Keratinocyte (primary cell): ENCODE measurements at regions not wholly inside any gene's neighbourhood (a gene's known extent, or its start where the extent isn't known, plus 50 kb on each side); places are given as distances from the start of the nearest gene placed in this dataset.

Experiments
- DNase-seq: peaks from one replicate; pipeline ENCODE4 v3.0.0-alpha.2; 2011; ENCODE audit warnings: low read depth, missing footprints, low spot score
- FAIRE-seq: peaks from 2 replicates; lab custom pipeline; 2011; peaks lifted over from hg19 to GRCh38; lab: Jason Lieb, UNC
- H2AFZ ChIP-seq: 2 replicates; pipeline ENCODE4 v1.6.0; 2012; ENCODE audit warnings: low read length, control low read depth, inconsistent platforms; ENCODE audit not compliant: control insufficient read depth
- H3K27ac ChIP-seq: 2 replicates; pipeline ENCODE4 v1.5.1; 2011; ENCODE audit warnings: low read length; ENCODE audit not compliant: control insufficient read depth, insufficient read depth
- H3K27me3 ChIP-seq: 3 replicates; pipeline ENCODE4 v1.6.0; 2011; ENCODE audit warnings: low read length; ENCODE audit not compliant: control insufficient read depth, insufficient read depth; ENCODE audit errors: extremely low read depth
- H3K36me3 ChIP-seq, 2 experiments: 2 replicates in 1 of 2; 3 replicates in 1 of 2; pipeline ENCODE4 v1.5.1; 2011; ENCODE audit warnings: low read length in 2 of 2, mild to moderate bottlenecking in 1 of 2; ENCODE audit not compliant: control insufficient read depth in 2 of 2, insufficient read depth in 2 of 2; ENCODE audit errors: extremely low read depth in 1 of 2
- H3K4me1 ChIP-seq: 3 replicates; pipeline ENCODE4 v1.5.1; 2011; ENCODE audit warnings: low read length; ENCODE audit not compliant: control insufficient read depth, insufficient read depth; ENCODE audit errors: extremely low read depth
- H3K4me2 ChIP-seq: 3 replicates; pipeline ENCODE4 v1.6.0; 2011; ENCODE audit warnings: low read depth, low read length; ENCODE audit not compliant: control insufficient read depth, insufficient read depth; ENCODE audit errors: extremely low read depth
- H3K4me3 ChIP-seq, 3 experiments: fragments of 200-600 bp in 1 of 3; sonication (generic) in 1 of 3; 2 replicates in 2 of 3; 3 replicates in 1 of 3; pipeline ENCODE4 v1.5.1; 2011 to 2016; ENCODE audit warnings: low read length in 3 of 3, mild to moderate bottlenecking in 3 of 3, control low read depth in 2 of 3, inconsistent platforms in 1 of 3, low read depth in 1 of 3, mixed read lengths in 1 of 3, mixed run types in 1 of 3, moderate library complexity in 1 of 3; ENCODE audit not compliant: control insufficient read depth in 2 of 3, insufficient read depth in 2 of 3; ENCODE audit errors: extremely low read depth in 1 of 3
- H3K79me2 ChIP-seq: 2 replicates; pipeline ENCODE4 v1.6.0; 2012; ENCODE audit warnings: low read length; ENCODE audit not compliant: control insufficient read depth, insufficient read depth
- H3K9ac ChIP-seq: 3 replicates; pipeline ENCODE4 v1.6.0; 2011; ENCODE audit warnings: low read length; ENCODE audit not compliant: control insufficient read depth, insufficient read depth; ENCODE audit errors: extremely low read depth
- H3K9me1 ChIP-seq: 3 replicates; pipeline ENCODE4 v1.6.0; 2011; ENCODE audit warnings: low read length; ENCODE audit not compliant: control insufficient read depth, insufficient read depth; ENCODE audit errors: extremely low read depth
- H3K9me3 ChIP-seq: 2 replicates; pipeline ENCODE4 v1.5.1; 2012; ENCODE audit warnings: low read depth, low read length; ENCODE audit not compliant: control insufficient read depth
- H4K20me1 ChIP-seq: 3 replicates; pipeline ENCODE4 v1.6.0; 2011; ENCODE audit warnings: low read length; ENCODE audit not compliant: control insufficient read depth, insufficient read depth; ENCODE audit errors: extremely low read depth
- EZH2 ChIP-seq: IDR thresholded peaks from one replicate; pipeline ENCODE4 v1.6.1; 2012; ENCODE audit warnings: inconsistent platforms, mild to moderate bottlenecking, low read length, moderate library complexity
- dilution Hi-C: fragments of 300-500 bp; cut with MboI; formaldehyde crosslinking; loops from one replicate; pipeline ENCODE4 v1.7.0; 2020; ENCODE audit warnings: low sequenced_read_pairs; ENCODE audit not compliant: extremely low pct_ligation_motif_present
- TF ChIP-seq, protein P1 (sequence below), 3 experiments: IDR thresholded peaks in 1 of 3; conservative IDR thresholded peaks in 1 of 3; optimal IDR thresholded peaks in 1 of 3; 2 replicates in 2 of 3; 3 replicates in 1 of 3; pipeline versions ENCODE3 to v1.5.1; 2011; ENCODE audit warnings: low read length in 3 of 3, mild to moderate bottlenecking in 3 of 3, moderate library complexity in 2 of 3, control low read depth in 1 of 3, inconsistent platforms in 1 of 3; ENCODE audit not compliant: insufficient read depth in 2 of 3; ENCODE audit errors: extremely low read depth in 1 of 3

DNA sequence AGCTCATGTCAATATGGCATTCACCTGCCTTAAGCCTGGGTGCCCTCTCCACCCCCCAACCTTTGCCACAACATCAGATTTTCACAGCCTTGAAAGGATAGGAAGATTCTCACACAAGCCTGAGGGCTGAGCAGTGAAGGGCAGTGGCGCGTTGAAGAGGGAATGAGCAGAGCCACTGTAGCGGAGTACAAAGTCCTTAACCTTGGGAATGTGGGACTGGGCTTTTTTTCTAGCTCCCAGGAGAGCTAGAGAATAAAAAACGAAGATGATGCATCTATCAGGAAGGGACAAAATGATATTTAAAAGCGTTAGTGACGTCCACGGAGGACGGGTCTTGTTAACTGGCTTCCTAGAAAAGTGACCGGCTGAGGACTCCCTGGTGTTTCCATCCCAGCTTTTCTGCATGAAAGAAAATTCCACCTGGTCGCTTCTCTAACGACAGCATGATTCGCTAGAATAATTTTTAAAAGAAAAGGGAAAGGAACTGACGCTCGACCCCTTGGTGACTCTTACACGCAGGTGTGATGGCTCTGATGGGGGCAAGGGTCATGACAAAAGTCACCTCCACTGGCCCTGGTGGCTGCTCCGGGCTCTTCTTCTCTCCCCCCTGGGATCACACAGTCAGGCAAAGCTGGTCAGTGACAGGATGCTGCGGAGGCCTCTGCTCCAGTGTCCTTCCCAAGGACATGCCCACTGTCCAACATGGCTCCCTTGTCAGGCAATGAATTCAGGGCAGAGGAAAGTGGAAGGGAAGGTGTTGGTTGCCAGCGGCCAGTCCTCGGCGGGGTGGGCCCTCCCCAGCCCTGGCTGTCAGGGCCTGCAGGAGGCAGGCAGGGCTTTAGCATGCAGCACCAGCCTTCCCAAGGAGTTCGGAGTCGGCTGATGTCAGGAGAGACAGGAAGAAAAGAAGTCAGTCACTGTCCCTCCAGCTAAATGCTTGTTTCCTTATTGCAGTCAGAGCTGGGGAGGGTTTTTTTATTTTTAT, 58.4 kb upstream of the IRX3 start:
- no peak for DNase-seq
- no peaks in the 10 kb centered on the region for H3K79me2 ChIP-seq
- H3K4me3 ChIP-seq: no peak overlapping the region
- H3K9me3 ChIP-seq: no peaks in the 10 kb centered on the region
- no peak overlapping the region for H2AFZ ChIP-seq
- no peak overlapping the region for H3K27ac ChIP-seq
- TF ChIP-seq, protein P1, sequence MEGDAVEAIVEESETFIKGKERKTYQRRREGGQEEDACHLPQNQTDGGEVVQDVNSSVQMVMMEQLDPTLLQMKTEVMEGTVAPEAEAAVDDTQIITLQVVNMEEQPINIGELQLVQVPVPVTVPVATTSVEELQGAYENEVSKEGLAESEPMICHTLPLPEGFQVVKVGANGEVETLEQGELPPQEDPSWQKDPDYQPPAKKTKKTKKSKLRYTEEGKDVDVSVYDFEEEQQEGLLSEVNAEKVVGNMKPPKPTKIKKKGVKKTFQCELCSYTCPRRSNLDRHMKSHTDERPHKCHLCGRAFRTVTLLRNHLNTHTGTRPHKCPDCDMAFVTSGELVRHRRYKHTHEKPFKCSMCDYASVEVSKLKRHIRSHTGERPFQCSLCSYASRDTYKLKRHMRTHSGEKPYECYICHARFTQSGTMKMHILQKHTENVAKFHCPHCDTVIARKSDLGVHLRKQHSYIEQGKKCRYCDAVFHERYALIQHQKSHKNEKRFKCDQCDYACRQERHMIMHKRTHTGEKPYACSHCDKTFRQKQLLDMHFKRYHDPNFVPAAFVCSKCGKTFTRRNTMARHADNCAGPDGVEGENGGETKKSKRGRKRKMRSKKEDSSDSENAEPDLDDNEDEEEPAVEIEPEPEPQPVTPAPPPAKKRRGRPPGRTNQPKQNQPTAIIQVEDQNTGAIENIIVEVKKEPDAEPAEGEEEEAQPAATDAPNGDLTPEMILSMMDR (optimal IDR thresholded peaks at IDR 0.05 in 1 of 3, IDR thresholded peaks at IDR 0.05 in 1 of 3, conservative IDR thresholded peaks at IDR 0.05 in 1 of 3; ENCODE audit: extremely low read depth in 1 of 3, insufficient read depth in 2 of 3, low read length in 3 of 3): no peak
- no peak for TF ChIP-seq EZH2
- dilution Hi-C loops: no loop called here
- H3K9ac ChIP-seq: no peak overlapping the region
- peaks cover 25% of the 10 kb centered on the region for H3K4me1 ChIP-seq
- H4K20me1 ChIP-seq: no peaks in the 10 kb centered on the region
- no peaks in the 10 kb centered on the region for H3K27me3 ChIP-seq
- no peaks in the 10 kb centered on the region for H3K36me3 ChIP-seq
- no peak for FAIRE-seq
- no peak overlapping the region for H3K4me2 ChIP-seq
- no peaks in the 10 kb centered on the region for H3K9me1 ChIP-seq

DNA sequence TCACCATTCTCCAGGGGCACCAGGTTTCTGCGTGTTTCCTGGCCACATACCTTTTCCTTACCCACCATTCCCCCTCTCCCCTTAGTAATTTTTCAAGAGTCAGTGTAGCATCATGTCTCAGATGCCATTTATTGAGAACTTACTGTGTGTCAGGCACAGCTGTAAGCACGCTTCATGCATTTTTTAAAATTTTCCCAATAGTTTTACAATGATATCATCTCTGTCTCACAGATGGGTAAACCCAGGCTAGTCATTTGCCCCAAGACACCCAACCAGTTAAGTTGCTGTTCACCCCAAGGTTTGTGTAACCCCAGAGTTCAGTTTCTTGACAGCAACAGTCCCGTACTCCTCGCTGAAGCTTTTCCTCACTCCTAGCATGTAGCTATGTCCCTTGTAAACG, 56.4 kb upstream of the IRX3 start:
- Histone ChIP-seq H3K4me1 (peaks cover 25% of the 10 kb centered on the region), H3K36me3 (no peaks in the 10 kb centered on the region), H3K79me2 (no peaks in the 10 kb centered on the region), H3K27me3 (no peaks in the 10 kb centered on the region), H2AFZ (peak overlapping the region; percentile 93), H3K9me1 (no peaks in the 10 kb centered on the region), H3K4me2 (peak overlapping the region; percentile 77), H4K20me1 (no peaks in the 10 kb centered on the region), H3K27ac (peak overlapping the region; percentile 53), H3K9me3 (no peaks in the 10 kb centered on the region), H3K4me3 (no peak overlapping the region), H3K9ac (peak overlapping the region; percentile 60)
- DNase-seq (peak; percentile 17), FAIRE-seq (peak; percentile 67)
- dilution Hi-C loops: no loop called here
- TF ChIP-seq, protein P1 (optimal IDR thresholded peaks at IDR 0.05 in 1 of 3, IDR thresholded peaks at IDR 0.05 in 1 of 3, conservative IDR thresholded peaks at IDR 0.05 in 1 of 3; ENCODE audit: extremely low read depth in 1 of 3, insufficient read depth in 2 of 3, low read length in 3 of 3): no peak
- TF ChIP-seq EZH2: no peak
